ENCODE measurements at regions not wholly inside any gene's neighbourhood (a gene's known extent, or its start where the extent isn't known, plus 50 kb on each side); places are given as distances from the start of the nearest gene placed in this dataset.

GRCh38 chr10:121668314-121669027 is 70.2 kb upstream of the FGFR2 start:
- Histone ChIP-seq H3K27me3 (ENCODE audit: insufficient read depth, low read length) (no peaks in the 10 kb centered on the region), H3K9me3 (ENCODE audit: low read depth, low read length) (no peaks in the 10 kb centered on the region), H3K4me3 (ENCODE audit: insufficient read depth, low read length) (no peak overlapping the region), H2AFZ (ENCODE audit: low read length) (no peak overlapping the region), H3K79me2 (ENCODE audit: insufficient read depth, low read length) (no peaks in the 10 kb centered on the region), H3K4me2 (ENCODE audit: insufficient read depth, low read length) (no peak overlapping the region), H3K27ac (ENCODE audit: low read depth, low read length) (no peak overlapping the region), H3K4me1 (ENCODE audit: insufficient read depth, low read length) (no peaks in the 10 kb centered on the region), H4K20me1 (ENCODE audit: insufficient read depth, low read length) (no peaks in the 10 kb centered on the region), H3K36me3 (ENCODE audit: insufficient read depth, low read length) (no peaks in the 10 kb centered on the region)
- TF ChIP-seq CTCF (IDR thresholded peaks at IDR 0.05; ENCODE audit: extremely low read depth, low read depth, low read length) = no peak
- DNase-seq (ENCODE audit: insufficient read length, low spot score, missing footprints) = no peak

- no peak overlapping the region for H3K4me2 ChIP-seq (ENCODE audit: insufficient read depth, low read length)
- DNase-seq (ENCODE audit: insufficient read length, low spot score, missing footprints) = no peak
Observed at GRCh38 chr10:121667948-121668313, 69.7 kb upstream of the FGFR2 start.

GRCh38 chr10:121665809-121666208 is 67.6 kb upstream of the FGFR2 start:
- Histone ChIP-seq H3K4me1 (ENCODE audit: insufficient read depth, low read length) (no peaks in the 10 kb centered on the region), H4K20me1 (ENCODE audit: insufficient read depth, low read length) (no peaks in the 10 kb centered on the region), H3K79me2 (ENCODE audit: insufficient read depth, low read length) (no peaks in the 10 kb centered on the region), H3K4me3 (ENCODE audit: insufficient read depth, low read length) (no peak overlapping the region), H3K4me2 (ENCODE audit: insufficient read depth, low read length) (no peak overlapping the region), H3K36me3 (ENCODE audit: insufficient read depth, low read length) (no peaks in the 10 kb centered on the region), H3K27ac (ENCODE audit: low read depth, low read length) (no peak overlapping the region), H3K9me3 (ENCODE audit: low read depth, low read length) (no peaks in the 10 kb centered on the region), H3K27me3 (ENCODE audit: insufficient read depth, low read length) (no peaks in the 10 kb centered on the region), H2AFZ (ENCODE audit: low read length) (no peak overlapping the region)
- no peak for DNase-seq (ENCODE audit: insufficient read length, low spot score, missing footprints)
- TF ChIP-seq CTCF (IDR thresholded peaks at IDR 0.05; ENCODE audit: extremely low read depth, low read depth, low read length) = no peak

More at GRCh38 chr10:121667948-121668313, 69.7 kb upstream of the FGFR2 start:
- Histone ChIP-seq H3K9me3 (ENCODE audit: low read depth, low read length) (no peaks in the 10 kb centered on the region), H3K4me1 (ENCODE audit: insufficient read depth, low read length) (no peaks in the 10 kb centered on the region), H2AFZ (ENCODE audit: low read length) (no peak overlapping the region), H3K27ac (ENCODE audit: low read depth, low read length) (no peak overlapping the region), H4K20me1 (ENCODE audit: insufficient read depth, low read length) (no peaks in the 10 kb centered on the region), H3K27me3 (ENCODE audit: insufficient read depth, low read length) (no peaks in the 10 kb centered on the region), H3K36me3 (ENCODE audit: insufficient read depth, low read length) (no peaks in the 10 kb centered on the region), H3K79me2 (ENCODE audit: insufficient read depth, low read length) (no peaks in the 10 kb centered on the region), H3K4me3 (ENCODE audit: insufficient read depth, low read length) (no peak overlapping the region)
- TF ChIP-seq CTCF (IDR thresholded peaks at IDR 0.05; ENCODE audit: extremely low read depth, low read depth, low read length) = no peak

- no peak for TF ChIP-seq CTCF (IDR thresholded peaks at IDR 0.05; ENCODE audit: extremely low read depth, low read depth, low read length)
Observed at GRCh38 chr10:121664671-121665070, 66.4 kb upstream of the FGFR2 start.

More at GRCh38 chr10:121664671-121665070, 66.4 kb upstream of the FGFR2 start:
- no peaks in the 10 kb centered on the region for H3K79me2 ChIP-seq (ENCODE audit: insufficient read depth, low read length)
- DNase-seq (ENCODE audit: insufficient read length, low spot score, missing footprints) = no peak
- no peaks in the 10 kb centered on the region for H3K36me3 ChIP-seq (ENCODE audit: insufficient read depth, low read length)
- H3K27me3 ChIP-seq (ENCODE audit: insufficient read depth, low read length) = no peaks in the 10 kb centered on the region
- no peak overlapping the region for H3K4me3 ChIP-seq (ENCODE audit: insufficient read depth, low read length)
- H3K27ac ChIP-seq (ENCODE audit: low read depth, low read length) = no peak overlapping the region
- H3K9me3 ChIP-seq (ENCODE audit: low read depth, low read length) = no peaks in the 10 kb centered on the region
- H4K20me1 ChIP-seq (ENCODE audit: insufficient read depth, low read length) = no peaks in the 10 kb centered on the region
- no peak overlapping the region for H3K4me2 ChIP-seq (ENCODE audit: insufficient read depth, low read length)
- H2AFZ ChIP-seq (ENCODE audit: low read length) = no peak overlapping the region
- H3K4me1 ChIP-seq (ENCODE audit: insufficient read depth, low read length) = no peaks in the 10 kb centered on the region
